GM12878 (cell line): ENCODE measurements at regions not wholly inside any gene's neighbourhood (a gene's known extent, or its start where the extent isn't known, plus 50 kb on each side); places are given as distances from the start of the nearest gene placed in this dataset.

Source experiments
- HCFC1 ChIP-seq: fragments of 150-350 bp; IDR thresholded peaks from 2 replicates; pipeline ENCODE4 v1.6.1; 2014; ENCODE audit warnings: low read length
- MXI1 ChIP-seq: fragments of 150-350 bp; IDR thresholded peaks from 2 replicates; pipeline ENCODE4 v1.6.1; 2011; ENCODE audit warnings: low read depth, mild to moderate bottlenecking, inconsistent platforms, low read length, improper control_type of control experiment
- NFYB ChIP-seq: IDR thresholded peaks from 2 replicates; pipeline ENCODE4 v1.6.1; 2011; ENCODE audit warnings: low read depth, mild to moderate bottlenecking, low read length, improper control_type of control experiment, moderate library complexity; ENCODE audit not compliant: insufficient read depth
- NR2C2 ChIP-seq: IDR thresholded peaks from 2 replicates; pipeline ENCODE4 v1.6.1; 2011; ENCODE audit warnings: borderline replicate concordance, low read depth; ENCODE audit not compliant: control insufficient read depth, insufficient read length
- PAX5 ChIP-seq: IDR thresholded peaks from 2 replicates; pipeline ENCODE4 v1.6.1; 2011; ENCODE audit warnings: low read depth, low read length, borderline replicate concordance
- RAD21 ChIP-seq: IDR thresholded peaks from 2 replicates; pipeline ENCODE4 v1.6.1; 2011; ENCODE audit warnings: mild to moderate bottlenecking, low read depth, low read length, moderate library complexity; ENCODE audit not compliant: insufficient read depth
- SP1 ChIP-seq: IDR thresholded peaks from one replicate; pipeline ENCODE4 v1.6.1; 2011; ENCODE audit warnings: low read depth, low read length
- SRF ChIP-seq, 2 experiments: IDR thresholded peaks; 2 replicates each; pipeline ENCODE4 v1.6.1; 2011; ENCODE audit warnings: low read depth in 2 of 2, low read length in 2 of 2, mild to moderate bottlenecking in 1 of 2, moderate library complexity in 1 of 2
- YY1 ChIP-seq: IDR thresholded peaks from 2 replicates; pipeline ENCODE4 v1.6.1; 2011; ENCODE audit warnings: low read depth, mild to moderate bottlenecking, low read length
- ZNF274 ChIP-seq: IDR thresholded peaks from one replicate; pipeline ENCODE4 v1.8.0; 2011; ENCODE audit not compliant: insufficient read length, insufficient read depth
- ZNF384 ChIP-seq: IDR thresholded peaks from 2 replicates; pipeline ENCODE4 v1.6.1; 2012; ENCODE audit warnings: low read depth, mild to moderate bottlenecking, low read length, improper control_type of control experiment, borderline replicate concordance
- TF ChIP-seq, protein P1 (sequence below): fragments of 450-650 bp; IDR thresholded peaks from 2 replicates; pipeline ENCODE4 v1.6.1; 2017; ENCODE audit warnings: borderline replicate concordance
- TF ChIP-seq, protein P2 (sequence below), 3 experiments: IDR thresholded peaks in 2 of 3; conservative IDR thresholded peaks in 1 of 3; 2 replicates each; pipeline ENCODE4 v1.5.1; 2011; ENCODE audit warnings: low read depth in 3 of 3, low read length in 3 of 3, mild to moderate bottlenecking in 3 of 3, control low read depth in 2 of 3, moderate library complexity in 2 of 3, inconsistent platforms in 1 of 3, mixed read lengths in 1 of 3; ENCODE audit not compliant: control insufficient read depth in 2 of 3, insufficient read depth in 1 of 3; ENCODE audit errors: extremely low read depth in 1 of 3

DNA sequence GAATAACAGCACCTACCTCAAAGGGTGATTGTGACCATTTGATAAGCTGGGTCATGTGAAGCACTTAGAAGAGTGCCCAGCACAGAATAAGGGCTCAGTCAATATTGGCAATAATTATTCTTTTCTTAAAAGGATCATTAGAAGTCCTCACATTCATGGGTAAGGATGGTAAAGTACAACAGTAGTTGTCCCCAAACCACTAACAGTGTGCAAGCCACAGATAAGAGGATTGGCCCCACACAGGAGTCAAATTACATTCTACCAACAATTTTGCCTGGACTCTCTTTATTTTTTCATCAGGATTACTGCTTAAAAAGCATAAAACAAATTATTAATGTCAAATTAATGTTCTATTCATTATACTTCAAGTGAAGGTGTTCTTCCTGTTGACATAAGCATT, 271.5 kb upstream of the PDGFD start:
- TF ChIP-seq NFYB, result no peak
- TF ChIP-seq, protein P1, sequence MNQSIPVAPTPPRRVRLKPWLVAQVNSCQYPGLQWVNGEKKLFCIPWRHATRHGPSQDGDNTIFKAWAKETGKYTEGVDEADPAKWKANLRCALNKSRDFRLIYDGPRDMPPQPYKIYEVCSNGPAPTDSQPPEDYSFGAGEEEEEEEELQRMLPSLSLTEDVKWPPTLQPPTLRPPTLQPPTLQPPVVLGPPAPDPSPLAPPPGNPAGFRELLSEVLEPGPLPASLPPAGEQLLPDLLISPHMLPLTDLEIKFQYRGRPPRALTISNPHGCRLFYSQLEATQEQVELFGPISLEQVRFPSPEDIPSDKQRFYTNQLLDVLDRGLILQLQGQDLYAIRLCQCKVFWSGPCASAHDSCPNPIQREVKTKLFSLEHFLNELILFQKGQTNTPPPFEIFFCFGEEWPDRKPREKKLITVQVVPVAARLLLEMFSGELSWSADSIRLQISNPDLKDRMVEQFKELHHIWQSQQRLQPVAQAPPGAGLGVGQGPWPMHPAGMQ, result no peak
- no peak for TF ChIP-seq ZNF384
- TF ChIP-seq HCFC1, result no peak
- TF ChIP-seq, protein P2, sequence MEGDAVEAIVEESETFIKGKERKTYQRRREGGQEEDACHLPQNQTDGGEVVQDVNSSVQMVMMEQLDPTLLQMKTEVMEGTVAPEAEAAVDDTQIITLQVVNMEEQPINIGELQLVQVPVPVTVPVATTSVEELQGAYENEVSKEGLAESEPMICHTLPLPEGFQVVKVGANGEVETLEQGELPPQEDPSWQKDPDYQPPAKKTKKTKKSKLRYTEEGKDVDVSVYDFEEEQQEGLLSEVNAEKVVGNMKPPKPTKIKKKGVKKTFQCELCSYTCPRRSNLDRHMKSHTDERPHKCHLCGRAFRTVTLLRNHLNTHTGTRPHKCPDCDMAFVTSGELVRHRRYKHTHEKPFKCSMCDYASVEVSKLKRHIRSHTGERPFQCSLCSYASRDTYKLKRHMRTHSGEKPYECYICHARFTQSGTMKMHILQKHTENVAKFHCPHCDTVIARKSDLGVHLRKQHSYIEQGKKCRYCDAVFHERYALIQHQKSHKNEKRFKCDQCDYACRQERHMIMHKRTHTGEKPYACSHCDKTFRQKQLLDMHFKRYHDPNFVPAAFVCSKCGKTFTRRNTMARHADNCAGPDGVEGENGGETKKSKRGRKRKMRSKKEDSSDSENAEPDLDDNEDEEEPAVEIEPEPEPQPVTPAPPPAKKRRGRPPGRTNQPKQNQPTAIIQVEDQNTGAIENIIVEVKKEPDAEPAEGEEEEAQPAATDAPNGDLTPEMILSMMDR (IDR thresholded peaks at IDR 0.05 in 2 of 3, conservative IDR thresholded peaks at IDR 0.05 in 1 of 3; ENCODE audit: control insufficient read depth in 2 of 3, extremely low read depth in 1 of 3, insufficient read depth in 1 of 3, low read depth in 3 of 3, low read length in 3 of 3), result no peak
- no peak for TF ChIP-seq SRF (IDR thresholded peaks at IDR 0.05; ENCODE audit: low read depth in 2 of 2, low read length in 2 of 2)
- TF ChIP-seq NR2C2, result no peak
- no peak for TF ChIP-seq ZNF274
- TF ChIP-seq RAD21, result no peak
- no peak for TF ChIP-seq PAX5
- TF ChIP-seq MXI1, result no peak
- TF ChIP-seq YY1, result no peak
- TF ChIP-seq SP1, result no peak
